SW480 (cell line): ENCODE measurements at regions not wholly inside any gene's neighbourhood (a gene's known extent, or its start where the extent isn't known, plus 50 kb on each side); places are given as distances from the start of the nearest gene placed in this dataset.
A peak's percentile ranks its signal among the peaks of the same experiment; 100 is the strongest.

Source experiments
- DNase-seq: peaks from one replicate; pipeline ENCODE4 v3.0.0-alpha.2; 2016; ENCODE audit warnings: low spot score

GRCh38 chr5:104734046-104734445 lies 1171.5 kb upstream of the NUDT12 start:
- DNase-seq, result no peak

- DNase-seq, result no peak
Observed at GRCh38 chr5:104733063-104733669, 1170.6 kb upstream of the NUDT12 start.

GRCh38 chr5:104731331-104731730 lies 1168.7 kb upstream of the NUDT12 start:
- DNase-seq, result no peak

- no peak for DNase-seq
Observed at GRCh38 chr5:104708027-104708426, 1145.4 kb upstream of the NUDT12 start.

GRCh38 chr5:104706600-104706999 lies 1144.0 kb upstream of the NUDT12 start:
- no peak for DNase-seq

GRCh38 chr5:104702212-104702611 lies 1139.6 kb upstream of the NUDT12 start:
- DNase-seq, result no peak

- DNase-seq, result no peak
Observed at GRCh38 chr5:104699438-104699837, 1136.8 kb upstream of the NUDT12 start.

- no peak for DNase-seq
Observed at GRCh38 chr5:104661256-104661655, 1098.7 kb upstream of the NUDT12 start.

GRCh38 chr5:104659497-104659896 lies 1096.9 kb upstream of the NUDT12 start:
- no peak for DNase-seq

- peak; percentile 23 for DNase-seq
Observed at GRCh38 chr5:104652271-104652861, 1089.8 kb upstream of the NUDT12 start.

- no peak for DNase-seq
Observed at GRCh38 chr5:104650313-104651055, 1087.9 kb upstream of the NUDT12 start.

GRCh38 chr5:104646416-104646815 lies 1083.8 kb upstream of the NUDT12 start:
- DNase-seq, result no peak

- DNase-seq, result no peak
Observed at GRCh38 chr5:104643320-104643719, 1080.7 kb upstream of the NUDT12 start.

- DNase-seq, result peak; percentile 43
Observed at GRCh38 chr5:104635227-104635626, 1072.6 kb upstream of the NUDT12 start.

GRCh38 chr5:104628911-104629310 lies 1066.3 kb upstream of the NUDT12 start:
- no peak for DNase-seq

- no peak for DNase-seq
Observed at GRCh38 chr5:104626122-104626521, 1063.5 kb upstream of the NUDT12 start.

GRCh38 chr5:104612005-104612404 lies 1049.4 kb upstream of the NUDT12 start:
- DNase-seq, result no peak

GRCh38 chr5:104611135-104611767 lies 1048.7 kb upstream of the NUDT12 start:
- DNase-seq, result no peak

- DNase-seq, result no peak
Observed at GRCh38 chr5:104606258-104606829, 1043.8 kb upstream of the NUDT12 start.

GRCh38 chr5:104599726-104600125 lies 1037.1 kb upstream of the NUDT12 start:
- no peak for DNase-seq

GRCh38 chr5:104598285-104598684 lies 1035.7 kb upstream of the NUDT12 start:
- no peak for DNase-seq

GRCh38 chr5:104594850-104595249 lies 1032.3 kb upstream of the NUDT12 start:
- DNase-seq, result no peak

- no peak for DNase-seq
Observed at GRCh38 chr5:104576677-104577076, 1014.1 kb upstream of the NUDT12 start.
